HG03108 (cell line): ENCODE measurements at regions not wholly inside any gene's neighbourhood (a gene's known extent, or its start where the extent isn't known, plus 50 kb on each side); places are given as distances from the start of the nearest gene placed in this dataset.

Experiments used
- ATAC-seq: cut with Tn5 transposase; IDR thresholded peaks from one replicate; pipeline ENCODE4 v1.9.1; 2021; ENCODE audit warnings: moderate library complexity; ENCODE audit not compliant: unreplicated experiment

DNA sequence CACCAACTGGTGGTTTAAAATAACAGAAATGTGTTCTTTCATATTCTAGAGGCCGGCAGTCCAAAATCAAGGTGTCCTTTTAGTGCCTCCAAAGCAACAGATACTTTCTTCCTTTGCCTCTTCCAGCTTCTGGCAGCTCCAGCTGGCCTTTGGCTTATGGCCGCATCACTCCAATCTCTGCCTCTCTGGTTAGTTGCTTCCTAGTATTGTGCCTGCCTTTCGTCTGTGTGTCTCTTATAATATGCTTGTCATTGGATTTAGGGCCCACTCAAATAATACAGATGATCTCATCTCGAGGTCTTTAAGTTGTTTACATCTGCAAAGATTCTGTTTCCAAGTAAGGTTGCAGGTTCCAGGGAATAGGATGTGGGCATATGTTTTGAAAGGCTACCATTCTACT is 855.2 kb upstream of the ID2 start:
- no peak for ATAC-seq

DNA sequence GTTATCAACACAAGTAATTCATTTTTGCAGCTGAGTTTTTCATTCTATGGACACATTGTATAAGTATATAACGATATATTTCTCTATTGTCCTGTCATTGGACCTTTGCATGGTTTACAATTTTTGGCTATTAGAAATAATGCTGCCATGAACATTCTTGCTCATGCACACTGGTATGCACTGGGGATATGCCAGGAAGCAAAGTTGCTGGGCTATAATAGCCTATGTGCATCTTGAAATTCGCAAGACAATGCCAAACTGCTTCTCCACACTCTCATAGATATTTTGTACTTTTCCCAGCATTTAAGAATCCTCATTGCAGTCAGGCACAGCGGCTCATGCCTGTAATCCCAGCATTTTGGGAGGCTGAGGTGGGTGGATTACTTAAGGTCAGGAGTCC is 852.6 kb upstream of the ID2 start:
- no peak for ATAC-seq

- no peak for ATAC-seq
Measured at GRCh38 chr2:7830616-7831015, 851.2 kb upstream of the ID2 start.

GRCh38 chr2:7835151-7835550 is 846.7 kb upstream of the ID2 start:
- no peak for ATAC-seq

- ATAC-seq = peak; percentile 96
Measured at GRCh38 chr2:7835693-7836680, 845.9 kb upstream of the ID2 start.

GRCh38 chr2:7837237-7837760 is 844.6 kb upstream of the ID2 start:
- no peak for ATAC-seq

DNA sequence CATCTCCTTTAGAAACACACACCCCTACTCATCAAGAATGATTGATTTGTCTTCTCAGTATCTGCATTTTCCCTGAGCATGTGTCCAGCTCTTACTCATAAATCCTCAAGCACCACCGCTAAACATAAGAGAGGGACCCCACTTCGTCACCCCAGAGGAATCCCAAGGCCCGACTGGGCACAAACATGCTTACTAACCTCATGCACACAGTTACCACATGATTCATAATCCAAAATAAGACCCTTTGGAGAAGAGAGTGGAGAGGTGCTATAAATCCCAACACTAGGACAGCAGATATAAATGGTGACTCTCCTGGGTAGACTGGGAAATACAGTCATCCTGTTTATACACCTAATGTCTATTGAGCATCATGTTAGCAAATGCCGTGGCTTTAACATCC is 843.2 kb upstream of the ID2 start:
- no peak for ATAC-seq

GRCh38 chr2:7840651-7841380 is 841.0 kb upstream of the ID2 start:
- no peak for ATAC-seq

- ATAC-seq = no peak
Measured at GRCh38 chr2:7841751-7842150, 840.1 kb upstream of the ID2 start.

DNA sequence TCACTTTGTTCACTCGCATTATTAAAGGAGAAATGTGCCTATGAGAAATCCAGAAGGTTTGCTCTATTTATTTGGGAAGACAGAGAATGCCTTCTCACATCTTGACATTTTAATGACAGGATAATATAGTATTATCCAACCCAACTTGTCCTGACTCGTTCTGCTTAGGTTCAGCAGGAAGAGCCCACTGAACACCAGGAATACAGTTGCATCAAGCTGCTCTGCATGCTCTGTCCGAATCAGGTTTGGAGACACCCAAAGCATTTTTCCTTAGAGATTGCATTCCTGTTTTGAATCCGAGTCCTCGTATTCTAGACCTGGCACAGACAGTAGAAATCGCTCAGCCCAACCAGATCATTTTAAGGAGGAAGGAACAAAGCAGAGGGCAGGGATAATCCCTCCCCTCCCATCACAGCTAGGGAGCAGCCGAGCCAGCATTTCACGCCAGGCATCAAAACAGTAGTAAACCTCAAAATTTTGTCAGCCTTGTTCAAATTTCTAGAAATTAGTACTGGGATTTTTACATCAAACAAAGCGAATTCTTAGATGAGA is 837.4 kb upstream of the ID2 start:
- no peak for ATAC-seq

DNA sequence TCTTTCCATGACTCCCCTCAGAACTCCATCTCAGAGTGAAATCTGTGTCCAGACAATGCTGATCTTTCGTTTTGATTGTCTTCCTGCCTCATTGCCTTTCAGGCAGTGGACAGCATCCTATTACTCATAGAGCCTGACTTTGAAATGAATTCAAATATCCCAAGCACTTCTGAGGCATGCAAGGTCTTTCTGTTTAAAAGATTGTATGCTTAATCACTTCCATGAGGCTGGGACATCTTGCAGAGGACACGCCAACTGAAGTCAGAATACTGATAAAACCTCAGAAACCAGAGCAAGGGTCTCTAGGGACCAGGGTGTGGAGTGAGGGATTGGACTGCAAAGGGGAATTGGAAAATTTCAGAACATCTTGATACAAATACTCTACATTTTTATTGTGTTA is 836.5 kb upstream of the ID2 start:
- ATAC-seq = no peak

GRCh38 chr2:7846607-7847006 is 835.2 kb upstream of the ID2 start:
- no peak for ATAC-seq

DNA sequence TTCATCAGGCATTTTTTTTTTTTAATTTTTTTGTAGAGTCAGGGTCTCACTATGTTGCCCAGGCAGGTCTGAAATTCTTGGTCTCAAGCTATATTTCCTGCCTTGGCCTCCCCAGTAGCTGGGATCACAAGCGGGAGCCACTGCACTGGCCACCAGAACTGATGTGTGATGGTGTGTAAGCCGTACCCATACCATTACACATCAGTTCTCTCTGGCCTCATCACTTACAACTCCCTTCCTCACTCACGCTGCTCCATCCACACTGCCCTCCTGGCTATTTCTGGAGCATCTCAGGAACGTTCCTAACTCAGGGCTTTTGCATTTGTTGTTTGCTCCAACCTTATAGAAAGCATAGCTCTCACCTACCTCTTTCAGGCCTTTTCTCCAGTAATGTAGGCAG is 834.5 kb upstream of the ID2 start:
- no peak for ATAC-seq

DNA sequence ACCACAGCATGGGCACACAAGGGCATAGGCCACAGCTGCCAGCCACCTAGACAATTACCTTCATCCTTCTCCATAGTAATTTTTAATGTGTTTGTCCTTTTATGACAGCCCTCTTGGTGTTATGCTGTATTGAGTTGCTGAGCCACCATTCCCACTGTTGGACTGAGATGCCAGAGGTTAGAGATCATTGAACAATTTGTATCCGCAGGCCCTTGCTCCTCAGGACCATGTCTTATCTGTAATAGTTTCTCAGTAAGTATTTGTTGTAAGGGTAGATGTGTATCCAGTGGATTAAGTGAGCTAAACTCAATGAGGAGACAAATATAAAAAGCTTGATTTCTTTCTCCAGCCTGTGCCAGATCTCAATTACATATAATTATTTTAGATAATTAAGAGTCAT is 832.8 kb upstream of the ID2 start:
- ATAC-seq = no peak

DNA sequence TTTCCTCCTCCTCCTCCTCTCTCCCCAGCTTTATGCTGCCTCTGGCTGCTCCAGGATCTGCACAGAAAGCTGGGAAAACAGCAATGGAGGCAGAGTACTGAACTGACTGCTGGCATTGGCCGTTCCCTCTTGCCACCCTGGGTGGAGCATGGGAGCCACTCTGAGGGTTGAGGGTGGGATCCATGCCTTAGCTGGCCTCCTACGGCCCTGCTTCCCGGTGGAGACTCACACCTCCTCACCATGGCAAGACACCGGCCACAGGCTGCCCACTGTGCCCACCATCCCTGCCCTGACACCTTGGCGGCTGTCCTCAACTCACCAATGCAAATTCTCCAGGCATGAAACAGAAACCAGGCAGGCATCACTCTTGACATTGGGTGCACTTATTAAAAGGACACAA is 832.3 kb upstream of the ID2 start:
- no peak for ATAC-seq

DNA sequence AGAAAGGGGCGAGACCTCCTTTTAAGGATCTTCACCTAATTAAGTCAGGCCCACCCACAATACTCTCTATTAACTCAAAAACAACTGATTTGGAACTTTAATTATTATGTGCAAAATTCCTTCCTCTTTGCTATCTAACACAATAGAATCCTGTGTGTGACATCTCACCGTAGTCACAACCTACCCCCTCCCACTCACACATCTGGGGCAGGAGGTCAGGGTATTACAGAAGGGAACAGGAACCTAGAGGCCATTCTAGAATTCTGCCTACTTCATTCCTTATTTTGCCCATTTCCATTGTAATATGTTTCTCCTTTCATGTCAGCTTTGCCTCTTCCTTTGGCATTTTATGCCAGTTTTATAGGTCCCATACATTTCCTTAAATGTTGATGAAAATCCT is 829.3 kb upstream of the ID2 start:
- no peak for ATAC-seq

DNA sequence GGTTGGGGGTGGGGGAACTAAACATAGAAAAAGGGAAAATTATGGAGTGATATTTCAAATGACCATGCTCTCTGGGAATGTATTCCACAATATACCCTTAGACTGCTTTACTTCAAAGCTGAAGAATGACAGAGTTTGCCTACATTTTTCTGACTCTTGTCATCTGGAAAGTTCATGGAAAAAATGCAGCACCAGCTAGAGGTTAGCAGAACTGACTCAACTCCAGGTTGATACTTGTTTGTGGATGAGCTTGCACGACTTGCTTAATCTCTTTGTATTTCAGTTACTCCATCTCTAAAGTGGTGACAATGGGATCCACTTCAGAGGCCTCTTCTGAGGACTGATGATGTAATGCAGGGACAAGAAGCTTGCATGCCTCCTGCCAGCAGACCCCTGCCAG is 824.0 kb upstream of the ID2 start:
- no peak for ATAC-seq

GRCh38 chr2:7858624-7859023 is 823.2 kb upstream of the ID2 start:
- ATAC-seq = no peak

DNA sequence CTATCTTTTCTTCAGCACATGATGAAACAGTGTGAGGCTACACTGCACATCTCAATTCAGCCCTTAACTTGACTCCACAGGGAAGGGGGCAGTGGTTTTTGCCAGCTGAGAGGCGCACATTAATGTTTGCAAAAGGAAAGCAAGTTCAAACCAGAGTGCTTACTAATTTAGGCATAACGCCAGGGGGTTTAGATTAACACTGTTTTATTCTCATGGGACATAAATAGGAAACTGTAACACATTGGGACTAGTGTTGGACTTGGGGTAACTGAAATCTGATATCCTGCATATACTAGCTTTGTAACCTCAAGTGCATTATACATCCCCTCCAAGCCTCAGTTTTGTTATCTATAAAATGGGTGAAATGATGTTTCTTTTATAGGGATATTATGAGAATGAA is 821.2 kb upstream of the ID2 start:
- no peak for ATAC-seq

GRCh38 chr2:7861910-7862702 is 819.8 kb upstream of the ID2 start:
- ATAC-seq = no peak

GRCh38 chr2:7866104-7866503 is 815.8 kb upstream of the ID2 start:
- no peak for ATAC-seq
